HEK293 (cell line): ENCODE measurements at regions not wholly inside any gene's neighbourhood (a gene's known extent, or its start where the extent isn't known, plus 50 kb on each side); places are given as distances from the start of the nearest gene placed in this dataset.

Source experiments
- CTCF ChIA-PET: fragments of 350-600 bp; formaldehyde crosslinking; extraction: SDS; loops from one replicate; lab custom pipeline; 2021; ENCODE audit warnings: antibody characterized with exemption; lab: Yijun Ruan, JAX
- POLR2A ChIA-PET: fragments of 300-600 bp; formaldehyde crosslinking; extraction: SDS; loops from one replicate; lab custom pipeline; 2020; ENCODE audit warnings: antibody characterized with exemption, inconsistent platforms; lab: Yijun Ruan, JAX
- H3K27ac ChIP-seq: fragments of 200-500 bp; sonication (Bioruptor generic); 2 replicates; pipeline ENCODE4 v1.5.1; 2014; ENCODE audit warnings: low read depth, low read length, control low read depth, inconsistent platforms; ENCODE audit errors: extremely low read depth
- H3K36me3 ChIP-seq, 2 experiments: fragments of 200-500 bp in 1 of 2; sonication (Bioruptor generic) in 1 of 2; 1 replicate in 1 of 2; 2 replicates in 1 of 2; pipeline ENCODE4 v1.5.1; 2014 to 2017; ENCODE audit warnings: inconsistent platforms in 2 of 2, low read length in 2 of 2; ENCODE audit not compliant: control insufficient read depth in 2 of 2, insufficient read depth in 1 of 2
- H3K4me1 ChIP-seq: fragments of 200-500 bp; sonication (Bioruptor generic); 2 replicates; pipeline ENCODE4 v1.5.1; 2014; ENCODE audit warnings: mild to moderate bottlenecking, low read length, inconsistent platforms; ENCODE audit not compliant: control insufficient read depth, insufficient read depth
- H3K4me3 ChIP-seq: 2 replicates; pipeline ENCODE4 v1.5.1; 2011; ENCODE audit warnings: low read depth, mild to moderate bottlenecking, control low read depth, low read length, moderate library complexity
- H3K9me3 ChIP-seq: fragments of 200-500 bp; sonication (Bioruptor generic); 2 replicates; pipeline ENCODE4 v1.5.1; 2014; ENCODE audit warnings: low read depth, low read length, inconsistent platforms; ENCODE audit not compliant: control insufficient read depth, insufficient read depth
- GFI1B ChIP-seq: fragments of 450-650 bp; formaldehyde crosslinking; IDR thresholded peaks from 2 replicates; pipeline ENCODE4 v1.5.1; 2016; ENCODE audit warnings: missing biosample characterization, missing genetic modification characterization
- KLF10 ChIP-seq: fragments of 450-650 bp; IDR thresholded peaks from 2 replicates; pipeline ENCODE4 v1.5.1; 2018; ENCODE audit warnings: missing biosample characterization, mild to moderate bottlenecking, missing genetic modification characterization
- KLF16 ChIP-seq: fragments of 450-650 bp; formaldehyde crosslinking; IDR thresholded peaks from 2 replicates; pipeline ENCODE4 v1.5.1; 2017; ENCODE audit warnings: missing biosample characterization, missing genetic modification characterization
- MZF1 ChIP-seq: fragments of 450-650 bp; formaldehyde crosslinking; IDR thresholded peaks from 2 replicates; pipeline ENCODE4 v1.5.1; 2017; ENCODE audit warnings: missing biosample characterization, missing genetic modification characterization, borderline replicate concordance
- TRIM28 ChIP-seq: IDR thresholded peaks from 2 replicates; pipeline ENCODE4 v1.6.1; 2011; ENCODE audit warnings: low read length, control low read depth, borderline replicate concordance
- ZFP41 ChIP-seq: fragments of 450-650 bp; formaldehyde crosslinking; IDR thresholded peaks from 2 replicates; pipeline ENCODE4 v1.5.1; 2016; ENCODE audit warnings: missing biosample characterization, missing genetic modification characterization, borderline replicate concordance
- ZNF140 ChIP-seq: fragments of 450-650 bp; formaldehyde crosslinking; IDR thresholded peaks from 2 replicates; pipeline ENCODE4 v1.5.1; 2016; ENCODE audit warnings: missing biosample characterization, missing genetic modification characterization
- ZNF184 ChIP-seq: fragments of 450-650 bp; IDR thresholded peaks from 2 replicates; pipeline ENCODE4 v1.5.1; 2018; ENCODE audit warnings: missing biosample characterization, mild to moderate bottlenecking, missing genetic modification characterization
- ZNF266 ChIP-seq: fragments of 450-650 bp; formaldehyde crosslinking; IDR thresholded peaks from 2 replicates; pipeline ENCODE4 v1.5.1; 2016; ENCODE audit warnings: missing biosample characterization, missing genetic modification characterization, low read depth
- ZNF274 ChIP-seq, 2 experiments: fragments of 200-500 bp in 1 of 2; fragments of 450-650 bp in 1 of 2; sonication (Bioruptor generic) in 1 of 2; formaldehyde crosslinking in 1 of 2; IDR thresholded peaks; 2 replicates each; pipeline versions ENCODE4 v1.5.1 to v1.6.1; 2014 to 2016; ENCODE audit warnings: borderline replicate concordance in 1 of 2, inconsistent platforms in 1 of 2, low read length in 1 of 2, missing biosample characterization in 1 of 2, missing genetic modification characterization in 1 of 2
- ZNF324 ChIP-seq: fragments of 450-650 bp; formaldehyde crosslinking; IDR thresholded peaks from 2 replicates; pipeline ENCODE4 v1.5.1; 2016; ENCODE audit warnings: missing biosample characterization, missing genetic modification characterization
- ZNF366 ChIP-seq: fragments of 450-650 bp; formaldehyde crosslinking; conservative IDR thresholded peaks from 2 replicates; pipeline ENCODE4 v1.5.1; 2016; ENCODE audit warnings: missing biosample characterization, missing genetic modification characterization
- ZNF473 ChIP-seq: fragments of 450-650 bp; formaldehyde crosslinking; IDR thresholded peaks from 2 replicates; pipeline ENCODE4 v1.5.1; 2017; ENCODE audit warnings: missing biosample characterization, missing genetic modification characterization
- ZNF529 ChIP-seq: fragments of 450-650 bp; formaldehyde crosslinking; IDR thresholded peaks from 2 replicates; pipeline ENCODE4 v1.5.1; 2017; ENCODE audit warnings: missing genetic modification characterization, missing biosample characterization; ENCODE audit not compliant: insufficient replicate concordance
- ZNF571 ChIP-seq: fragments of 450-650 bp; formaldehyde crosslinking; IDR thresholded peaks from 2 replicates; pipeline ENCODE4 v1.5.0; 2017; ENCODE audit warnings: missing biosample characterization, missing genetic modification characterization
- ZNF585B ChIP-seq: fragments of 450-650 bp; formaldehyde crosslinking; IDR thresholded peaks from 2 replicates; pipeline ENCODE4 v1.5.1; 2016; ENCODE audit warnings: missing biosample characterization, missing genetic modification characterization
- ZNF624 ChIP-seq: fragments of 450-650 bp; formaldehyde crosslinking; IDR thresholded peaks from 2 replicates; pipeline ENCODE4 v1.5.1; 2017; ENCODE audit warnings: missing biosample characterization, missing genetic modification characterization
- ZNF660 ChIP-seq: fragments of 450-650 bp; IDR thresholded peaks from 2 replicates; pipeline ENCODE4 v1.5.1; 2018; ENCODE audit warnings: missing biosample characterization, mild to moderate bottlenecking, missing genetic modification characterization
- ZNF670 ChIP-seq: fragments of 450-650 bp; formaldehyde crosslinking; IDR thresholded peaks from 2 replicates; pipeline ENCODE4 v1.5.1; 2016; ENCODE audit warnings: missing biosample characterization, missing genetic modification characterization, low read depth
- ZNF768 ChIP-seq: fragments of 450-650 bp; formaldehyde crosslinking; IDR thresholded peaks from 2 replicates; pipeline ENCODE4 v1.5.1; 2018; ENCODE audit warnings: missing biosample characterization, mild to moderate bottlenecking, missing genetic modification characterization
- ZXDB ChIP-seq: fragments of 450-650 bp; formaldehyde crosslinking; IDR thresholded peaks from 2 replicates; pipeline ENCODE4 v1.5.1; 2016; ENCODE audit warnings: missing biosample characterization, missing genetic modification characterization
- TF ChIP-seq, protein P1 (sequence below): fragments of 450-650 bp; formaldehyde crosslinking; IDR thresholded peaks from 2 replicates; pipeline ENCODE4 v1.5.1; 2016; ENCODE audit warnings: missing biosample characterization, missing genetic modification characterization
- TF ChIP-seq, protein P2 (sequence below): fragments of 450-650 bp; formaldehyde crosslinking; IDR thresholded peaks from 2 replicates; pipeline ENCODE4 v1.5.1; 2016; ENCODE audit warnings: missing biosample characterization, missing genetic modification characterization

DNA sequence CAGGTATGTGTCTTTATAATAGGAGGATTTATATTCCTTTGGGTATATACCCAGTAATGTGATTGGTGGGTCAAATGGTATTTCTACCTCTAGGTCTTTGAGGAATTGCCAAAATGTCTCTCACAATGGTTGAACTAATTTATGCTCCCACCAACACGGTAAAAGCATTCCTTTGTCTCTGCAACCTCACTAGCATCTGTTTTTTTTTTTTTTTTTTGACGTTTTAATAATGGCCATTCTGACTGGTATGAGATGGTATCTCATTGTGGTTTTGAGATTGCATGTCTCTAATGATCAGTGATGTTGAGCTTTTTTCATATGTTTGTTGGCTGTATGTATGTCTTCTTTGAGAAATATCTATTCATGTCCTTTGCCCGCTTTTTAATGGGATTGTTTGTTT, 144.9 kb upstream of the RGS17 start (continued):
- TF ChIP-seq ZNF624 (tag by site-specific recombination) = no peak
- no peak for TF ChIP-seq ZFP41 (tag by site-specific recombination)
- no peak for TF ChIP-seq ZNF274 (IDR thresholded peaks at IDR 0.05; ENCODE audit: low read length)
- no peak for TF ChIP-seq ZNF274 (tag by site-specific recombination; IDR thresholded peaks at IDR 0.05; ENCODE audit: borderline replicate concordance)

DNA sequence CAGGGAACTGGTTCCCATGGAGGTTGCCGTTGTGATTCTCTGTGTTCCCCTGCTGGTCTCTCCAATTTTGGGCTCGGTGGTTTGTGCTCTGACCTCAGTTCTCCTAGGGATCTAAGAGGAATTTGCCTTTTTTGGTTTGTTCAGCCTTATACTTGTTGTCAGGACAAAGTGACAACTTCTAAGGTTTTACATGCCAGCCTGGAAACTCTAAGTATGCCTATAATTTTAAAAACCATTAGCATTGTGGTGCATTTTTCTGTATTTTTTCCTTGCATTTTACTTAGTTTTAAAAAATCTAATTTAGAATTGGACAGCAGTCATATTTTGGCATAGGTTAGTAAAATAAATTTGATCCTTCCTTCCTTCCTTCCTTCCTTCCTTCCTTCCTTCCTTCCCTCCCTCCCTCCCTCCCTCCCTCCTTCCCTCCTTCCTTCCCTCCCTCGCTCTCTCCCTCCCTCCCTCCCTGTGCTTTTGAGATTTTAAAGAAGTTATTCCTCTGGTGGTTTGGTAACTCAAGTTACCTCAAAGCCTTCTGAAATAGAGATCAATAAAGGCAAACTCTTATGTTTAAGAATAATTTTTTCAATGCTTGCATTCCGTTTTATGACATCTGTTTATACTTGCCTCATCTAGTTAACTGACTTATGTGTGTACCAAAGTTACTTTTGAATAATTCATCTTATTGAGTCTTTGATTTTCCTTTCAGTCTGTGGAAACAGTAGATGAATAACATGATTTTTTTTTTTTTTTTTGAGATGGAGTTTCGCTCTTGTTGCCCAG, 141.3 kb upstream of the RGS17 start:
- TF ChIP-seq ZNF670 (no peak), GFI1B (no peak)
- Histone ChIP-seq H3K4me1 (no peaks in the 10 kb centered on the region), H3K27ac (no peak overlapping the region), H3K36me3 (no peaks in the 10 kb centered on the region), H3K9me3 (no peaks in the 10 kb centered on the region), H3K4me3 (no peak overlapping the region)
- CTCF ChIA-PET = no interaction called here
- POLR2A ChIA-PET = no interaction called here

DNA sequence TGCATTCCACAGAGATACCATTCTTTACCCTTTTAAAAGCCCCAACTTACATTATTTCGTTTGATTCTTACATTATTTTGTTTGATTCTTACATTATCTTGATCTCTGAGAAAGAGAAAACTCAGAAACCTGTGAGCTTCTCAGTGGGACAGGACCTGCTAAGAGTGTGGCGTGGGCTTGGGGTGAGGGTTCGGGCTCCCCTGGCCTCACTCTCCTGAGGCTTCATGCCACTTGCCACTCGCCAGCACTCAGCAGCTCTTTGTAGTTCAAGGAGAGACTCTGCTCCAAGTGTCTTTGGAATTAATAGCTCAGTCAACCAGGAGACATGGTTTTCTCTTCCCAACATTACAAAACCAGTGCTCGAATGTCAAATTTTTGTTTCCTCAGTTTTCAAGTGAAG, 132.4 kb upstream of the RGS17 start:
- CTCF ChIA-PET = interaction anchor here (0.7 to 1.5 kb wide), 3 partner anchors 228 to 741 kb away, joined by 3 read pairs; no protein-coding TSS in a partner anchor
- Histone ChIP-seq H3K9me3 (no peaks in the 10 kb centered on the region), H3K4me3 (no peak overlapping the region), H3K36me3 (no peaks in the 10 kb centered on the region)
- POLR2A ChIA-PET = no interaction called here
- TF ChIP-seq ZNF324 = no peak
- no peak for TF ChIP-seq ZNF366 (tag by site-specific recombination)
- no peak for TF ChIP-seq ZXDB (tag by site-specific recombination)
- TF ChIP-seq, protein P1, sequence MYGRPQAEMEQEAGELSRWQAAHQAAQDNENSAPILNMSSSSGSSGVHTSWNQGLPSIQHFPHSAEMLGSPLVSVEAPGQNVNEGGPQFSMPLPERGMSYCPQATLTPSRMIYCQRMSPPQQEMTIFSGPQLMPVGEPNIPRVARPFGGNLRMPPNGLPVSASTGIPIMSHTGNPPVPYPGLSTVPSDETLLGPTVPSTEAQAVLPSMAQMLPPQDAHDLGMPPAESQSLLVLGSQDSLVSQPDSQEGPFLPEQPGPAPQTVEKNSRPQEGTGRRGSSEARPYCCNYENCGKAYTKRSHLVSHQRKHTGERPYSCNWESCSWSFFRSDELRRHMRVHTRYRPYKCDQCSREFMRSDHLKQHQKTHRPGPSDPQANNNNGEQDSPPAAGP = no peak
- no peak for TF ChIP-seq ZNF266
- no peak for TF ChIP-seq ZNF585B (tag by site-specific recombination)
- no peak for TF ChIP-seq ZNF140 (tag by site-specific recombination)
- TF ChIP-seq MZF1 (tag by site-specific recombination) = no peak
- TF ChIP-seq ZNF768 (tag by site-specific recombination) = no peak
- TF ChIP-seq, protein P2, sequence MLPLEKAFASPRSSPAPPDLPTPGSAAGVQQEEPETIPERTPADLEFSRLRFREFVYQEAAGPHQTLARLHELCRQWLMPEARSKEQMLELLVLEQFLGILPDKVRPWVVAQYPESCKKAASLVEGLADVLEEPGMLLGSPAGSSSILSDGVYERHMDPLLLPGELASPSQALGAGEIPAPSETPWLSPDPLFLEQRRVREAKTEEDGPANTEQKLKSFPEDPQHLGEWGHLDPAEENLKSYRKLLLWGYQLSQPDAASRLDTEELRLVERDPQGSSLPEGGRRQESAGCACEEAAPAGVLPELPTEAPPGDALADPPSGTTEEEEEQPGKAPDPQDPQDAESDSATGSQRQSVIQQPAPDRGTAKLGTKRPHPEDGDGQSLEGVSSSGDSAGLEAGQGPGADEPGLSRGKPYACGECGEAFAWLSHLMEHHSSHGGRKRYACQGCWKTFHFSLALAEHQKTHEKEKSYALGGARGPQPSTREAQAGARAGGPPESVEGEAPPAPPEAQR (tag by site-specific recombination) = no peak
- TF ChIP-seq, all 188 proteins: peak for 0
- Histone ChIP-seq H3K27ac (no peak overlapping the region), H3K4me1 (no peaks in the 10 kb centered on the region)

DNA sequence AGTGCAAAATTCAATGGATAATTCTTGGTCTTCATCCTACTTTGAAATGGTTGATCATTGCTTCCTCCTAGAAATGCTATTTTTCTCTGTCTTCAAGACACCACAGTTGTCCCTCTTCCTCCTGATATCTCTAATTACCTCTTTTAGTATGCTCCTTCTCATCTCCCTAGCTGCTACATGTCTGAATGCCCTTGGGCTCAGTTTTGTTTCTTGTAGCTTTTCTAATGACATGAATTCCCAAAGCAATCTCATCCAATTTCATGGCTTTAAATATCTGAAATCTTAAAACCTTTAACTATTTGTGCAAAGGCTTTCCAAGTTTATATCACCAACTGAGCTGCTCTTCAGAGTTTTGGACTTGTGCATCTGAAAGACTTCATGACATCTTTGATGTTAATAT, 120.2 kb upstream of the RGS17 start:
- TF ChIP-seq ZNF660 = no peak
- TF ChIP-seq KLF10 = no peak
- TF ChIP-seq ZNF473 (tag by site-specific recombination) = no peak
- no peak for TF ChIP-seq KLF16 (tag by site-specific recombination)
- no peak for TF ChIP-seq ZNF529 (tag by site-specific recombination)
- no peak for TF ChIP-seq TRIM28
- TF ChIP-seq ZNF184 (tag by site-specific recombination) = no peak
- TF ChIP-seq ZNF571 (tag by site-specific recombination) = no peak
- TF ChIP-seq, all 188 proteins: peak for 0
- CTCF ChIA-PET = interaction anchor here (0.7 to 1.0 kb wide), 2 partner anchors 72 to 198 kb away, joined by 3 read pairs; no protein-coding TSS in a partner anchor
- POLR2A ChIA-PET = no interaction called here
- Histone ChIP-seq H3K27ac (no peak overlapping the region), H3K4me1 (no peaks in the 10 kb centered on the region), H3K36me3 (no peaks in the 10 kb centered on the region), H3K4me3 (no peak overlapping the region), H3K9me3 (no peaks in the 10 kb centered on the region)
